K562 (cell line): ENCODE measurements at regions not wholly inside any gene's neighbourhood (a gene's known extent, or its start where the extent isn't known, plus 50 kb on each side); places are given as distances from the start of the nearest gene placed in this dataset.
"Not testable (repeated sequence)": the region's sequence is repeated elsewhere in the genome, so short reads cannot be mapped to it uniquely, and the experiment has no call there.

Experiments used
- ATAC-seq: fragments of 200-7000 bp; cut with Tn5 transposase; 3 replicates; pipeline ENCODE4 v1.9.1; 2020; ENCODE audit warnings: moderate library complexity
- BruUV-seq: library from RNA; stranded (reverse); fragments of 400-500 nt; replicated peaks from 2 replicates; lab custom pipeline; 2021; lab: Mats Ljungman, UMichigan
- CTCF ChIA-PET: fragments of 300-600 bp; formaldehyde crosslinking; extraction: SDS; loops from one replicate; lab custom pipeline; 2021; ENCODE audit warnings: low intra/inter-chr PET ratio; lab: Yijun Ruan, JAX
- POLR2A ChIA-PET: fragments of 300-600, 350-650 bp; sonication (Branson Sonifier 250); formaldehyde crosslinking; extraction: SDS; loops from one replicate; lab custom pipeline; 2021; ENCODE audit warnings: antibody characterized with exemption, inconsistent platforms; lab: Yijun Ruan, JAX
- DNase-seq, 4 experiments: peaks; one replicate each; pipeline versions ENCODE4 v3.0.0 to v3.0.0-alpha.2; 2011 to 2018; ENCODE audit warnings: low spot score in 3 of 4, mixed read lengths in 3 of 4; ENCODE audit errors: extremely low read depth in 1 of 4
- FAIRE-seq: peaks from 2 replicates; lab custom pipeline; 2011; peaks lifted over from hg19 to GRCh38; lab: Jason Lieb, UNC
- H2AFZ ChIP-seq: 2 replicates; pipeline ENCODE4 v1.6.0; 2011; ENCODE audit warnings: low read depth, low read length, control low read depth, inconsistent platforms
- H3K27ac ChIP-seq: fragments of 200-600 bp; 3 replicates; pipeline ENCODE4 v1.8.0; 2011; ENCODE audit warnings: low read depth, mild to moderate bottlenecking, control low read depth, inconsistent platforms, low read length, moderate library complexity, mixed read lengths; ENCODE audit errors: extremely low read depth
- H3K27me3 ChIP-seq, 2 experiments: fragments of 300-600 bp in 1 of 2; 2 replicates in 1 of 2; 3 replicates in 1 of 2; pipeline versions ENCODE4 v1.6.0 to v1.8.0; 2011; ENCODE audit warnings: inconsistent platforms in 2 of 2, low read length in 2 of 2, mild to moderate bottlenecking in 1 of 2, mixed read lengths in 1 of 2, moderate library complexity in 1 of 2; ENCODE audit not compliant: control insufficient read depth in 2 of 2, insufficient read depth in 2 of 2
- H3K36me3 ChIP-seq: fragments of 300-600 bp; 3 replicates; pipeline ENCODE4 v1.8.0; 2011; ENCODE audit warnings: mild to moderate bottlenecking, low read length, inconsistent platforms; ENCODE audit not compliant: control insufficient read depth, insufficient read depth
- H3K4me1 ChIP-seq, 2 experiments: fragments of 200-600 bp in 1 of 2; replicated peaks in 1 of 2; 2 replicates in 1 of 2; 3 replicates in 1 of 2; pipeline versions ENCODE4 v1.5.1 to v1.8.0; 2011; ENCODE audit warnings: inconsistent platforms in 2 of 2, low read length in 2 of 2, mild to moderate bottlenecking in 1 of 2, mixed read lengths in 1 of 2, moderate library complexity in 1 of 2; ENCODE audit not compliant: control insufficient read depth in 2 of 2, insufficient read depth in 2 of 2
- H3K4me2 ChIP-seq: 2 replicates; pipeline ENCODE4 v1.6.1; 2011; ENCODE audit warnings: low read length, control low read depth, inconsistent platforms, mixed read lengths; ENCODE audit not compliant: insufficient read depth
- H3K4me3 ChIP-seq: fragments of 200-600 bp; sonication (generic), shearing (Covaris generic); 2 replicates; pipeline ENCODE4 v1.5.1; 2016; ENCODE audit warnings: control low read depth, inconsistent platforms
- H3K79me2 ChIP-seq: fragments of 200-600 bp; 3 replicates; pipeline ENCODE4 v1.8.0; 2011; ENCODE audit warnings: low read length, inconsistent platforms; ENCODE audit not compliant: control insufficient read depth, insufficient read depth
- H3K9ac ChIP-seq, 2 experiments: 2 replicates each; pipeline versions ENCODE4 v1.6.0 to v1.6.1; 2011; ENCODE audit warnings: low read depth in 2 of 2, low read length in 2 of 2, control low read depth in 1 of 2, inconsistent platforms in 1 of 2, mild to moderate bottlenecking in 1 of 2, mixed read lengths in 1 of 2; ENCODE audit not compliant: insufficient read depth in 1 of 2
- H3K9me1 ChIP-seq: one replicate; pipeline ENCODE4 v1.6.0; 2011; ENCODE audit warnings: inconsistent platforms, mild to moderate bottlenecking, low read length, moderate library complexity; ENCODE audit not compliant: control insufficient read depth, insufficient read depth
- H3K9me3 ChIP-seq: replicated peaks from 2 replicates; pipeline ENCODE4 v1.5.1; 2011; ENCODE audit warnings: low read depth, low read length, inconsistent platforms; ENCODE audit not compliant: control insufficient read depth, insufficient read depth
- H4K20me1 ChIP-seq: replicated peaks from 2 replicates; pipeline ENCODE4 v1.6.1; 2011; ENCODE audit warnings: low read length, inconsistent platforms, mixed read lengths; ENCODE audit not compliant: control insufficient read depth, insufficient read depth
- ARHGAP35 ChIP-seq: fragments of 450-650 bp; IDR thresholded peaks from 2 replicates; pipeline ENCODE4 v1.6.1; 2018; ENCODE audit not compliant: partially characterized antibody
- CBFA2T3 ChIP-seq: fragments of 450-650 bp; IDR thresholded peaks from 2 replicates; pipeline ENCODE4 v1.6.1; 2017
- FOXK1 ChIP-seq: sonication (generic); formaldehyde crosslinking; IDR thresholded peaks from 2 replicates; pipeline ENCODE4 v1.8.0; 2022; ENCODE audit warnings: missing genetic modification reagents, mild to moderate bottlenecking, borderline replicate concordance
- HIVEP1 ChIP-seq: fragments of 250-450 bp; sonication (Bioruptor Pico); IDR thresholded peaks from 2 replicates; pipeline ENCODE4 v1.4.0; 2020; ENCODE audit warnings: mild to moderate bottlenecking
- HNRNPL ChIP-seq: fragments of 200-400 bp; formaldehyde crosslinking; IDR thresholded peaks from 2 replicates; pipeline ENCODE4 v1.6.1; 2017; ENCODE audit warnings: low read depth, mild to moderate bottlenecking, low read length
- OTX1 ChIP-seq: fragments of 450-650 bp; formaldehyde crosslinking; IDR thresholded peaks from 2 replicates; pipeline ENCODE4 v1.4.0; 2022; ENCODE audit warnings: mild to moderate bottlenecking
- PHB ChIP-seq: fragments of 250-450 bp; sonication (Bioruptor Pico); IDR thresholded peaks from 2 replicates; pipeline ENCODE4 v1.5.0; 2021
- POLR2AphosphoS2 ChIP-seq: IDR thresholded peaks from 2 replicates; pipeline ENCODE4 v1.6.1; 2012; ENCODE audit warnings: low read length, improper control_type of control experiment
- PRPF4 ChIP-seq: fragments of 200-400 bp; formaldehyde crosslinking; IDR thresholded peaks from one replicate; pipeline ENCODE4 v1.6.1; 2017; ENCODE audit warnings: low read length, low read depth, mild to moderate bottlenecking; ENCODE audit not compliant: insufficient read depth, poor library complexity, severe bottlenecking
- RB1 ChIP-seq: fragments of 450-650 bp; IDR thresholded peaks from 2 replicates; pipeline ENCODE4 v1.6.1; 2017; ENCODE audit warnings: low read depth, mild to moderate bottlenecking
- SMARCA5 ChIP-seq: fragments of 450-650 bp; IDR thresholded peaks from 2 replicates; pipeline ENCODE4 v1.6.1; 2016
- TOE1 ChIP-seq, 2 experiments: fragments of 450-650 bp in 1 of 2; sonication (generic) in 1 of 2; formaldehyde crosslinking in 1 of 2; IDR thresholded peaks; 2 replicates each; pipeline versions ENCODE4 v1.7.1 to v1.8.0; 2016 to 2022; ENCODE audit warnings: borderline replicate concordance in 2 of 2, mild to moderate bottlenecking in 2 of 2, antibody characterized with exemption in 1 of 2, inconsistent platforms in 1 of 2, low read depth in 1 of 2, missing genetic modification reagents in 1 of 2, moderate library complexity in 1 of 2
- U2AF1 ChIP-seq: fragments of 200-400 bp; formaldehyde crosslinking; optimal IDR thresholded peaks from 2 replicates; pipeline ENCODE3; 2017; ENCODE audit warnings: mild to moderate bottlenecking, low read depth, low read length, moderate library complexity
- WHSC1 ChIP-seq: IDR thresholded peaks from one replicate; pipeline ENCODE4 v1.6.1; 2012; ENCODE audit warnings: low read length, control low read depth, inconsistent platforms
- XRCC5 ChIP-seq: fragments of 200-400 bp; formaldehyde crosslinking; IDR thresholded peaks from 2 replicates; pipeline ENCODE4 v1.6.1; 2017; ENCODE audit warnings: low read depth, mild to moderate bottlenecking, low read length
- ZFX ChIP-seq: sonication (generic); formaldehyde crosslinking; IDR thresholded peaks from 2 replicates; pipeline ENCODE4 v1.8.0; 2022; ENCODE audit warnings: mild to moderate bottlenecking, missing genetic modification reagents, moderate library complexity
- ZNF3 ChIP-seq: fragments of 250-450 bp; sonication (Bioruptor Pico); IDR thresholded peaks from 2 replicates; pipeline ENCODE4 v1.5.0; 2021; ENCODE audit warnings: mild to moderate bottlenecking, moderate library complexity
- WGBS: fragments of 100-300 bp; shearing (Covaris generic); methylation state at CpG from one replicate; pipeline ENCODE4 v1.1.6; 2016; ENCODE audit warnings: low coverage, mixed read lengths; ENCODE audit not compliant: insufficient coverage; ENCODE audit errors: missing lambda C conversion rate; 5-methylcytosine and 5-hydroxymethylcytosine counted together
- in situ Hi-C: fragments of 300-500 bp; cut with MboI; formaldehyde crosslinking; loops from 4 replicates; pipeline ENCODE4 v1.15.0; 2018; ENCODE audit warnings: inconsistent platforms, mixed read lengths
- intact Hi-C: fragments of 100-400 bp; cut with micrococcal nuclease; formaldehyde crosslinking; loops from 2 replicates; pipeline ENCODE4 v1.14.2; 2022
- TF ChIP-seq, protein P1 (sequence below), 2 experiments: IDR thresholded peaks in 1 of 2; conservative IDR thresholded peaks in 1 of 2; 2 replicates each; pipeline ENCODE4 v1.6.1; 2016; ENCODE audit warnings: low read depth in 2 of 2, mild to moderate bottlenecking in 1 of 2, missing compliant biosample characterization in 1 of 2, missing genetic modification characterization in 1 of 2, moderate library complexity in 1 of 2

DNA sequence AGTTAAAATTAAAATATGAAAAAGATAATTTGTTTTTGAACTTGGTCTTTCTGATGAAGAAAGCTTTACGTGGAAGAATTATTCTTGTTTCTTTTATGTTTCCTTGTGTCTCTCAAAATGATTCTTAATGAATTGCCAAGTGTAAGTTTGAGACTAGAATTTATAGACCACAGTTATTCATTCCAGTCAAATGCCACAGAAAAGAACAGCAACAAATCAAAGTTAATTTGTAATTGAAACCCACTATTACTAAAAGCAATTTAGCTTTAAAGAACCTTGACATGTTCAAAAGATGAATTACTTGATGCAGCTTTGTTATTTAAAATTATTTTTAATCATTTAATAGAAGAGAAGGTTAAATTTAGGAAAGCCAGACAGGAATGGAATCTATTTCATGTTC is 1277.7 kb upstream of the NUDT12 start:
- intact Hi-C loops = no loop called here
- no TSS peak for BruUV-seq
- DNase-seq (no peak), FAIRE-seq (no peak), ATAC-seq (no peak)
- CTCF ChIA-PET = no interaction called here
- Histone ChIP-seq H3K9ac (no peak overlapping the region), H2AFZ (no peak overlapping the region), H3K36me3 (no peaks in the 10 kb centered on the region), H3K4me2 (no peak overlapping the region), H3K9me1 (no peaks in the 10 kb centered on the region), H3K79me2 (no peaks in the 10 kb centered on the region), H4K20me1 (no peaks in the 10 kb centered on the region), H3K4me3 (no peak overlapping the region), H3K4me1 (no peaks in the 10 kb centered on the region), H3K27ac (no peak overlapping the region), H3K27me3 (no peaks in the 10 kb centered on the region), H3K9me3 (no peaks in the 10 kb centered on the region)
- TF ChIP-seq FOXK1 (CRISPR knock-in tag) (no peak), HIVEP1 (CRISPR knock-in tag) (no peak), PRPF4 (no peak), ZNF3 (CRISPR knock-in tag) (no peak), OTX1 (CRISPR knock-in tag) (no peak), HNRNPL (no peak), SMARCA5 (no peak), ZFX (CRISPR knock-in tag) (no peak), U2AF1 (no peak), CBFA2T3 (no peak), XRCC5 (no peak), WHSC1 (no peak), PHB (CRISPR knock-in tag) (no peak), POLR2AphosphoS2 (no peak), TOE1 (IDR thresholded peaks at IDR 0.05; ENCODE audit: borderline replicate concordance) (no peak), TOE1 (CRISPR knock-in tag; IDR thresholded peaks at IDR 0.05; ENCODE audit: borderline replicate concordance, low read depth) (no peak), RB1 (no peak), ARHGAP35 (no peak)
- TF ChIP-seq, protein P1, sequence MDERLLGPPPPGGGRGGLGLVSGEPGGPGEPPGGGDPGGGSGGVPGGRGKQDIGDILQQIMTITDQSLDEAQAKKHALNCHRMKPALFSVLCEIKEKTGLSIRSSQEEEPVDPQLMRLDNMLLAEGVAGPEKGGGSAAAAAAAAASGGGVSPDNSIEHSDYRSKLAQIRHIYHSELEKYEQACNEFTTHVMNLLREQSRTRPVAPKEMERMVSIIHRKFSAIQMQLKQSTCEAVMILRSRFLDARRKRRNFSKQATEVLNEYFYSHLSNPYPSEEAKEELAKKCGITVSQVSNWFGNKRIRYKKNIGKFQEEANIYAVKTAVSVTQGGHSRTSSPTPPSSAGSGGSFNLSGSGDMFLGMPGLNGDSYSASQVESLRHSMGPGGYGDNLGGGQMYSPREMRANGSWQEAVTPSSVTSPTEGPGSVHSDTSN (CRISPR knock-in tag; IDR thresholded peaks at IDR 0.05; ENCODE audit: low read depth) = no peak
- TF ChIP-seq, protein P1 (tag; conservative IDR thresholded peaks at IDR 0.05; ENCODE audit: low read depth) = no peak
- in situ Hi-C loops = no loop called here
- POLR2A ChIA-PET = no interaction called here
- WGBS = 0% methylated on average over 1 of the region's 1 CpG

DNA sequence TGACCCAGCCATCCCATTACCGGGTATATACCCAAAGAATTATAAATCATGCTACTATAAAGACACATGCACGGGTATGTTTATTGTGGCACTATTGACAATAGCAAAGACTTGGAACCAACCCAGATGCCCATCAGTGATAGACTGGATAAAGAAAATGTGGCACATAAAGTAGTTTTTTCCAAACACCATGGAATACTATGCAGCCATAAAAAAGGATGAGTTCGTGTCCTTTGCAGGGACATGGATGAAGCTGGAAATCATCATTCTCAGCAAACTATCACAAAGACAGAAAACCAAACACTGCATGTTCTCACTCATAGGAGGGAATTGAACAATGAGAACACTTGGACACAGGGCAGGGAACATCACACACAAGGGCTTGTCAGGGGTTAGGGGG is 1268.9 kb upstream of the NUDT12 start:
- 6% methylated on average over 3 of the region's 3 CpGs for WGBS
- POLR2A ChIA-PET, in situ Hi-C loops, H3K27ac ChIP-seq, H3K4me2 ChIP-seq, H3K27me3 ChIP-seq, H3K4me3 ChIP-seq, CTCF ChIA-PET, H3K79me2 ChIP-seq, intact Hi-C loops, ATAC-seq, H3K9me1 ChIP-seq, H3K4me1 ChIP-seq, DNase-seq, FAIRE-seq, H3K36me3 ChIP-seq, H4K20me1 ChIP-seq, H3K9ac ChIP-seq, H3K9me3 ChIP-seq, H2AFZ ChIP-seq, BruUV-seq: not testable (repeated sequence)
